ENCODE measurements at regions not wholly inside any gene's neighbourhood (a gene's known extent, or its start where the extent isn't known, plus 50 kb on each side); places are given as distances from the start of the nearest gene placed in this dataset.

GRCh38 chr17:77675816-77676215 lies 282.7 kb upstream of the TNRC6C start:
- no peak overlapping the region for H3K27ac ChIP-seq (ENCODE audit: low read depth, low read length)
- no peak for TF ChIP-seq CTCF (IDR thresholded peaks at IDR 0.05; ENCODE audit: extremely low read depth, low read depth, low read length)
- H3K4me2 ChIP-seq (ENCODE audit: insufficient read depth, low read length): no peak overlapping the region
- peaks cover 42% of the 10 kb centered on the region for H3K27me3 ChIP-seq (ENCODE audit: insufficient read depth, low read length)
- no peaks in the 10 kb centered on the region for H3K79me2 ChIP-seq (ENCODE audit: insufficient read depth, low read length)
- no peaks in the 10 kb centered on the region for H3K4me1 ChIP-seq (ENCODE audit: insufficient read depth, low read length)
- H4K20me1 ChIP-seq (ENCODE audit: insufficient read depth, low read length): no peaks in the 10 kb centered on the region
- DNase-seq (ENCODE audit: insufficient read length, low spot score, missing footprints): peak; percentile 67
- no peak overlapping the region for H2AFZ ChIP-seq (ENCODE audit: low read length)
- peaks cover 3% of the 10 kb centered on the region for H3K9me3 ChIP-seq (ENCODE audit: low read depth, low read length)
- no peaks in the 10 kb centered on the region for H3K36me3 ChIP-seq (ENCODE audit: insufficient read depth, low read length)
- H3K4me3 ChIP-seq (ENCODE audit: insufficient read depth, low read length): no peak overlapping the region

GRCh38 chr17:77676237-77676661 lies 282.3 kb upstream of the TNRC6C start:
- Histone ChIP-seq H4K20me1 (ENCODE audit: insufficient read depth, low read length) (no peaks in the 10 kb centered on the region), H3K27me3 (ENCODE audit: insufficient read depth, low read length) (peaks cover 42% of the 10 kb centered on the region), H3K4me3 (ENCODE audit: insufficient read depth, low read length) (no peak overlapping the region), H3K4me2 (ENCODE audit: insufficient read depth, low read length) (no peak overlapping the region), H3K27ac (ENCODE audit: low read depth, low read length) (no peak overlapping the region), H2AFZ (ENCODE audit: low read length) (no peak overlapping the region), H3K79me2 (ENCODE audit: insufficient read depth, low read length) (no peaks in the 10 kb centered on the region), H3K4me1 (ENCODE audit: insufficient read depth, low read length) (no peaks in the 10 kb centered on the region), H3K36me3 (ENCODE audit: insufficient read depth, low read length) (no peaks in the 10 kb centered on the region), H3K9me3 (ENCODE audit: low read depth, low read length) (peaks cover 3% of the 10 kb centered on the region)
- no peak for DNase-seq (ENCODE audit: insufficient read length, low spot score, missing footprints)
- no peak for TF ChIP-seq CTCF (IDR thresholded peaks at IDR 0.05; ENCODE audit: extremely low read depth, low read depth, low read length)

GRCh38 chr17:77677211-77677610 lies 281.3 kb upstream of the TNRC6C start:
- Histone ChIP-seq H2AFZ (ENCODE audit: low read length) (no peak overlapping the region), H3K4me2 (ENCODE audit: insufficient read depth, low read length) (no peak overlapping the region), H3K79me2 (ENCODE audit: insufficient read depth, low read length) (no peaks in the 10 kb centered on the region), H4K20me1 (ENCODE audit: insufficient read depth, low read length) (no peaks in the 10 kb centered on the region), H3K27ac (ENCODE audit: low read depth, low read length) (no peak overlapping the region), H3K4me1 (ENCODE audit: insufficient read depth, low read length) (no peaks in the 10 kb centered on the region), H3K9me3 (ENCODE audit: low read depth, low read length) (peaks cover 3% of the 10 kb centered on the region), H3K4me3 (ENCODE audit: insufficient read depth, low read length) (no peak overlapping the region), H3K27me3 (ENCODE audit: insufficient read depth, low read length) (peaks cover 42% of the 10 kb centered on the region), H3K36me3 (ENCODE audit: insufficient read depth, low read length) (no peaks in the 10 kb centered on the region)
- DNase-seq (ENCODE audit: insufficient read length, low spot score, missing footprints): peak; percentile 75
- TF ChIP-seq CTCF (IDR thresholded peaks at IDR 0.05; ENCODE audit: extremely low read depth, low read depth, low read length): no peak

- DNase-seq (ENCODE audit: insufficient read length, low spot score, missing footprints): peak; percentile 71
- TF ChIP-seq CTCF (IDR thresholded peaks at IDR 0.05; ENCODE audit: extremely low read depth, low read depth, low read length): no peak
- H3K9me3 ChIP-seq (ENCODE audit: low read depth, low read length): peaks cover 3% of the 10 kb centered on the region
- no peaks in the 10 kb centered on the region for H3K4me1 ChIP-seq (ENCODE audit: insufficient read depth, low read length)
- no peaks in the 10 kb centered on the region for H3K79me2 ChIP-seq (ENCODE audit: insufficient read depth, low read length)
- no peak overlapping the region for H3K4me3 ChIP-seq (ENCODE audit: insufficient read depth, low read length)
- no peak overlapping the region for H3K27ac ChIP-seq (ENCODE audit: low read depth, low read length)
- no peak overlapping the region for H2AFZ ChIP-seq (ENCODE audit: low read length)
- H3K36me3 ChIP-seq (ENCODE audit: insufficient read depth, low read length): no peaks in the 10 kb centered on the region
- H3K4me2 ChIP-seq (ENCODE audit: insufficient read depth, low read length): no peak overlapping the region
- H4K20me1 ChIP-seq (ENCODE audit: insufficient read depth, low read length): no peaks in the 10 kb centered on the region
- peaks cover 42% of the 10 kb centered on the region for H3K27me3 ChIP-seq (ENCODE audit: insufficient read depth, low read length)
Measured at GRCh38 chr17:77677630-77678029, 280.9 kb upstream of the TNRC6C start.
